ENCODE measurements at regions not wholly inside any gene's neighbourhood (a gene's known extent, or its start where the extent isn't known, plus 50 kb on each side); places are given as distances from the start of the nearest gene placed in this dataset.

DNA sequence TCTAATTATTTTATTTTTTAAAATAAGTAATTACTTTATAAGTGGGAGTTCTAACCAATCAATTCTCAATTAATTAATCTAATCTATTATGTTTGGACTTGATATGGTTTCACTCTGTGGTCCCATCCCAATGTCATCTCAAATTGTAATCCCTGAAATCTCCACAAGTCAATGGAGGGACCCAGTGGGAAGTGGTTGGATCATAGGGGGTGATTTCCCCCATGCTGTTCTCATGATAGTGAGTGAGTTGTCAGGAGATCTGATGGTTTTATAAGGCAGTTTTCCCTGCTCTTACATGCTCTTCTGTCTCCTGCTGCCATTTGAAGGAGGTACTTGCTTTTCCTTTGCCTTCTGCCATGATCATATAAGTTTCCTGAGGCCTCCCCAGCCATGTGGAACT, 836.1 kb downstream of the GALC start:
- Histone ChIP-seq H2AFZ (ENCODE audit: control insufficient read depth, low read depth, low read length) (no peak overlapping the region), H4K20me1 (ENCODE audit: control insufficient read depth, insufficient read depth) (no peaks in the 10 kb centered on the region), H3K9me3 (replicated peaks; ENCODE audit: control insufficient read depth, insufficient read depth, low read length) (no peaks in the 10 kb centered on the region), H3K27me3 (replicated peaks in 1 of 2; ENCODE audit: control insufficient read depth in 2 of 2, insufficient read depth in 2 of 2, low read length in 1 of 2) (no peaks in the 10 kb centered on the region), H3K9ac (ENCODE audit: control insufficient read depth, insufficient read depth, low read length) (no peak overlapping the region), H3K27ac (ENCODE audit: control insufficient read depth, insufficient read depth) (no peak overlapping the region), H3K4me3 (no peak overlapping the region), H3K4me1 (ENCODE audit: control insufficient read depth, insufficient read depth, low read length) (no peaks in the 10 kb centered on the region), H3K79me2 (ENCODE audit: control insufficient read depth, insufficient read depth, low read length) (no peaks in the 10 kb centered on the region), H3K36me3 (ENCODE audit: control insufficient read depth in 2 of 2, insufficient read depth in 2 of 2, low read length in 1 of 2) (no peaks in the 10 kb centered on the region), H3K4me2 (ENCODE audit: control insufficient read depth, insufficient read depth) (no peak overlapping the region)
- intact Hi-C loops (cut with micrococcal nuclease; ENCODE audit: unreplicated experiment) = no loop called here
- in situ Hi-C loops (cut with MboI) = no loop called here
- ChIA-PET CTCF (no interaction called here), RAD21 (ENCODE audit: unreplicated experiment) (no interaction called here), POLR2A (no interaction called here), SMC1A (ENCODE audit: uncharacterized antibody, unreplicated experiment) (no interaction called here)
- no TSS peak for BruUV-seq (replicated peaks)
- ATAC-seq = no peak
- FAIRE-seq = no peak
- TF ChIP-seq NFYB (IDR thresholded peaks at IDR 0.05; ENCODE audit: insufficient read depth, low read depth, low read length) (no peak), SP1 (IDR thresholded peaks at IDR 0.05; ENCODE audit: low read depth, low read length) (no peak), JUNB (IDR thresholded peaks at IDR 0.05) (no peak), YBX1 (IDR thresholded peaks at IDR 0.05) (no peak), TCF12 (IDR thresholded peaks at IDR 0.05; ENCODE audit: low read depth, low read length) (no peak), IKZF2 (IDR thresholded peaks at IDR 0.05) (no peak), ETV6 (conservative IDR thresholded peaks at IDR 0.05 in 1 of 2, IDR thresholded peaks at IDR 0.05 in 1 of 2; ENCODE audit: borderline replicate concordance in 1 of 2, low read depth in 1 of 2) (no peak), SMARCA5 (IDR thresholded peaks at IDR 0.05) (no peak), MEF2A (IDR thresholded peaks at IDR 0.05; ENCODE audit: insufficient read depth, low read depth, low read length) (no peak), NR2F1 (conservative IDR thresholded peaks at IDR 0.05) (no peak), TARDBP (IDR thresholded peaks at IDR 0.05; ENCODE audit: borderline replicate concordance) (no peak), MXI1 (IDR thresholded peaks at IDR 0.05; ENCODE audit: low read depth, low read length) (no peak), NR2C2 (IDR thresholded peaks at IDR 0.05; ENCODE audit: borderline replicate concordance, control insufficient read depth, insufficient read length, low read depth) (no peak), CBX5 (IDR thresholded peaks at IDR 0.05; ENCODE audit: low read depth) (no peak), RBBP5 (conservative IDR thresholded peaks at IDR 0.05) (no peak), GABPA (IDR thresholded peaks at IDR 0.05; ENCODE audit: low read depth) (no peak)
- TF ChIP-seq, protein P1, sequence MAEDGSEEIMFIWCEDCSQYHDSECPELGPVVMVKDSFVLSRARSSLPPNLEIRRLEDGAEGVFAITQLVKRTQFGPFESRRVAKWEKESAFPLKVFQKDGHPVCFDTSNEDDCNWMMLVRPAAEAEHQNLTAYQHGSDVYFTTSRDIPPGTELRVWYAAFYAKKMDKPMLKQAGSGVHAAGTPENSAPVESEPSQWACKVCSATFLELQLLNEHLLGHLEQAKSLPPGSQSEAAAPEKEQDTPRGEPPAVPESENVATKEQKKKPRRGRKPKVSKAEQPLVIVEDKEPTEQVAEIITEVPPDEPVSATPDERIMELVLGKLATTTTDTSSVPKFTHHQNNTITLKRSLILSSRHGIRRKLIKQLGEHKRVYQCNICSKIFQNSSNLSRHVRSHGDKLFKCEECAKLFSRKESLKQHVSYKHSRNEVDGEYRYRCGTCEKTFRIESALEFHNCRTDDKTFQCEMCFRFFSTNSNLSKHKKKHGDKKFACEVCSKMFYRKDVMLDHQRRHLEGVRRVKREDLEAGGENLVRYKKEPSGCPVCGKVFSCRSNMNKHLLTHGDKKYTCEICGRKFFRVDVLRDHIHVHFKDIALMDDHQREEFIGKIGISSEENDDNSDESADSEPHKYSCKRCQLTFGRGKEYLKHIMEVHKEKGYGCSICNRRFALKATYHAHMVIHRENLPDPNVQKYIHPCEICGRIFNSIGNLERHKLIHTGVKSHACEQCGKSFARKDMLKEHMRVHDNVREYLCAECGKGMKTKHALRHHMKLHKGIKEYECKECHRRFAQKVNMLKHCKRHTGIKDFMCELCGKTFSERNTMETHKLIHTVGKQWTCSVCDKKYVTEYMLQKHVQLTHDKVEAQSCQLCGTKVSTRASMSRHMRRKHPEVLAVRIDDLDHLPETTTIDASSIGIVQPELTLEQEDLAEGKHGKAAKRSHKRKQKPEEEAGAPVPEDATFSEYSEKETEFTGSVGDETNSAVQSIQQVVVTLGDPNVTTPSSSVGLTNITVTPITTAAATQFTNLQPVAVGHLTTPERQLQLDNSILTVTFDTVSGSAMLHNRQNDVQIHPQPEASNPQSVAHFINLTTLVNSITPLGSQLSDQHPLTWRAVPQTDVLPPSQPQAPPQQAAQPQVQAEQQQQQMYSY (CRISPR knock-in tag; IDR thresholded peaks at IDR 0.05) = no peak
- TF ChIP-seq, protein P2, sequence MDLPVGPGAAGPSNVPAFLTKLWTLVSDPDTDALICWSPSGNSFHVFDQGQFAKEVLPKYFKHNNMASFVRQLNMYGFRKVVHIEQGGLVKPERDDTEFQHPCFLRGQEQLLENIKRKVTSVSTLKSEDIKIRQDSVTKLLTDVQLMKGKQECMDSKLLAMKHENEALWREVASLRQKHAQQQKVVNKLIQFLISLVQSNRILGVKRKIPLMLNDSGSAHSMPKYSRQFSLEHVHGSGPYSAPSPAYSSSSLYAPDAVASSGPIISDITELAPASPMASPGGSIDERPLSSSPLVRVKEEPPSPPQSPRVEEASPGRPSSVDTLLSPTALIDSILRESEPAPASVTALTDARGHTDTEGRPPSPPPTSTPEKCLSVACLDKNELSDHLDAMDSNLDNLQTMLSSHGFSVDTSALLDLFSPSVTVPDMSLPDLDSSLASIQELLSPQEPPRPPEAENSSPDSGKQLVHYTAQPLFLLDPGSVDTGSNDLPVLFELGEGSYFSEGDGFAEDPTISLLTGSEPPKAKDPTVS (IDR thresholded peaks at IDR 0.05; ENCODE audit: low read depth, low read length) = no peak
- TF ChIP-seq, protein P3, sequence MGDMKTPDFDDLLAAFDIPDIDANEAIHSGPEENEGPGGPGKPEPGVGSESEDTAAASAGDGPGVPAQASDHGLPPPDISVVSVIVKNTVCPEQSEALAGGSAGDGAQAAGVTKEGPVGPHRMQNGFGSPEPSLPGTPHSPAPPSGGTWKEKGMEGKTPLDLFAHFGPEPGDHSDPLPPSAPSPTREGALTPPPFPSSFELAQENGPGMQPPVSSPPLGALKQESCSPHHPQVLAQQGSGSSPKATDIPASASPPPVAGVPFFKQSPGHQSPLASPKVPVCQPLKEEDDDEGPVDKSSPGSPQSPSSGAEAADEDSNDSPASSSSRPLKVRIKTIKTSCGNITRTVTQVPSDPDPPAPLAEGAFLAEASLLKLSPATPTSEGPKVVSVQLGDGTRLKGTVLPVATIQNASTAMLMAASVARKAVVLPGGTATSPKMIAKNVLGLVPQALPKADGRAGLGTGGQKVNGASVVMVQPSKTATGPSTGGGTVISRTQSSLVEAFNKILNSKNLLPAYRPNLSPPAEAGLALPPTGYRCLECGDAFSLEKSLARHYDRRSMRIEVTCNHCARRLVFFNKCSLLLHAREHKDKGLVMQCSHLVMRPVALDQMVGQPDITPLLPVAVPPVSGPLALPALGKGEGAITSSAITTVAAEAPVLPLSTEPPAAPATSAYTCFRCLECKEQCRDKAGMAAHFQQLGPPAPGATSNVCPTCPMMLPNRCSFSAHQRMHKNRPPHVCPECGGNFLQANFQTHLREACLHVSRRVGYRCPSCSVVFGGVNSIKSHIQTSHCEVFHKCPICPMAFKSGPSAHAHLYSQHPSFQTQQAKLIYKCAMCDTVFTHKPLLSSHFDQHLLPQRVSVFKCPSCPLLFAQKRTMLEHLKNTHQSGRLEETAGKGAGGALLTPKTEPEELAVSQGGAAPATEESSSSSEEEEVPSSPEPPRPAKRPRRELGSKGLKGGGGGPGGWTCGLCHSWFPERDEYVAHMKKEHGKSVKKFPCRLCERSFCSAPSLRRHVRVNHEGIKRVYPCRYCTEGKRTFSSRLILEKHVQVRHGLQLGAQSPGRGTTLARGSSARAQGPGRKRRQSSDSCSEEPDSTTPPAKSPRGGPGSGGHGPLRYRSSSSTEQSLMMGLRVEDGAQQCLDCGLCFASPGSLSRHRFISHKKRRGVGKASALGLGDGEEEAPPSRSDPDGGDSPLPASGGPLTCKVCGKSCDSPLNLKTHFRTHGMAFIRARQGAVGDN (IDR thresholded peaks at IDR 0.05) = no peak
- no peak for DNase-seq (ENCODE audit: low read depth, low spot score)
